ENCODE measurements at regions not wholly inside any gene's neighbourhood (a gene's known extent, or its start where the extent isn't known, plus 50 kb on each side); places are given as distances from the start of the nearest gene placed in this dataset.

DNA sequence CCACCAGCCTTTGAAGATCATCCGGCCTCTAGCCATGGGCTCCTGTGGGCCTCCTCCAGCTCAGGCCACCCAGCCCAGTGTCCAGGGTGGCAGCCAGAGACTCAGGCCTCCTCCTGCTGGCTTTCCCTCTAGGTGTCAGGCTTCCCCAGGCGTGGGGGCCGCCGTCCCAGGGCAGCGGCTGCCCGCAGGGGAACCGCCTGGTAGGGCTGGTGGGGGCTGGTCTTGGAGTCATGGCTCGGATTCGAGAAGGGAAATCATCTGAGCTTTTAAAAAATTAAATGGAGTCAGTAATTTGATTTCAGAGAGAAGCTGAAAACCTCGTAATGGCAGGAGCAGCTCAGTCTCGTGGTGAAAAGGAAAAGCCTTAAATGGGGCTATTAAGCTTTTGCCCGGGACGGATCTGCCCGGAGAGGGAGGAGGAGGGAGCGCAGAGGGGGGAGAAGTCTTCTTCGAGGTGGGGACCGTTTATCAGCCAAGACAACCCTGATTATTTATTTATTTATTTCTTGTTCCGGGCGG is 66.4 kb upstream of the TARDBP start:
- TF ChIP-seq CTCF (IDR thresholded peaks at IDR 0.05) = no peak
- no peak for TF ChIP-seq EP300 (IDR thresholded peaks at IDR 0.05)
- no peak for TF ChIP-seq POLR2A (IDR thresholded peaks at IDR 0.05; ENCODE audit: low read depth)
- TF ChIP-seq POLR2AphosphoS5 (IDR thresholded peaks at IDR 0.05) = no peak

All from esophagus muscularis mucosa (tissue), 4 donors.